Common myeloid progenitor, CD34-positive (primary cell): ENCODE measurements at regions not wholly inside any gene's neighbourhood (a gene's known extent, or its start where the extent isn't known, plus 50 kb on each side); places are given as distances from the start of the nearest gene placed in this dataset.

ENCODE experiments used
- CTCF ChIA-PET: fragments of 350-600 bp; sonication (Branson Sonifier 250); formaldehyde crosslinking; loops from one replicate; lab custom pipeline; 2021; ENCODE audit warnings: antibody characterized with exemption; lab: Charles Lee
- POLR2A ChIA-PET: fragments of 350-600 bp; sonication (Branson Sonifier 250); formaldehyde crosslinking; loops from one replicate; lab custom pipeline; 2021; ENCODE audit warnings: antibody characterized with exemption; lab: Charles Lee
- DNase-seq, 3 donors: peaks; one replicate each; pipeline versions ENCODE4 v3.0.0 to v3.0.0-alpha.2; 2013
- H3K27ac ChIP-seq, 2 experiments: 1 replicate in 1 of 2; 2 replicates in 1 of 2; pipeline ENCODE4 v1.7.0; 2013; ENCODE audit warnings: inconsistent platforms in 2 of 2, low read length in 2 of 2, mild to moderate bottlenecking in 2 of 2, low read depth in 1 of 2, moderate library complexity in 1 of 2; ENCODE audit not compliant: severe bottlenecking in 2 of 2, insufficient read depth in 1 of 2, poor library complexity in 1 of 2
- H3K27me3 ChIP-seq, 5 experiments: replicated peaks in 2 of 5; 1 replicate in 3 of 5; 2 replicates in 2 of 5; pipeline versions ENCODE4 v1.6.1 to v1.7.0; 2013; ENCODE audit warnings: low read length in 4 of 5, mild to moderate bottlenecking in 2 of 5, moderate library complexity in 2 of 5, inconsistent platforms in 1 of 5; ENCODE audit not compliant: insufficient read depth in 5 of 5, control insufficient read depth in 4 of 5
- H3K36me3 ChIP-seq, 4 experiments: 1 replicate in 2 of 4; 2 replicates in 2 of 4; pipeline versions ENCODE4 v1.6.1 to v1.7.0; 2013; ENCODE audit warnings: low read length in 3 of 4, control low read depth in 1 of 4, mild to moderate bottlenecking in 1 of 4; ENCODE audit not compliant: control insufficient read depth in 4 of 4, insufficient read depth in 4 of 4
- H3K4me1 ChIP-seq, 4 experiments: 1 replicate in 3 of 4; 2 replicates in 1 of 4; pipeline versions ENCODE4 v1.6.1 to v1.7.1; 2013; ENCODE audit warnings: low read length in 3 of 4, mild to moderate bottlenecking in 3 of 4, control low read depth in 1 of 4, inconsistent platforms in 1 of 4, moderate library complexity in 1 of 4; ENCODE audit not compliant: control insufficient read depth in 4 of 4, insufficient read depth in 4 of 4; ENCODE audit errors: control extremely low read depth in 1 of 4
- H3K4me3 ChIP-seq, 7 experiments: 1 replicate in 4 of 7; 2 replicates in 3 of 7; pipeline versions ENCODE4 v1.5.1 to v1.7.0; 2013; ENCODE audit warnings: mild to moderate bottlenecking in 7 of 7, low read length in 6 of 7, moderate library complexity in 6 of 7, inconsistent platforms in 2 of 7, low read depth in 2 of 7, control low read depth in 1 of 7; ENCODE audit not compliant: insufficient read depth in 4 of 7, control insufficient read depth in 1 of 7; ENCODE audit errors: extremely low read depth in 1 of 7
- H3K9me3 ChIP-seq, 5 experiments: 1 replicate in 4 of 5; 2 replicates in 1 of 5; pipeline versions ENCODE4 v1.6.1 to v1.7.1; 2013; ENCODE audit warnings: low read length in 4 of 5, mild to moderate bottlenecking in 2 of 5, inconsistent platforms in 1 of 5, low read depth in 1 of 5, moderate library complexity in 1 of 5; ENCODE audit not compliant: control insufficient read depth in 4 of 5, insufficient read depth in 2 of 5; ENCODE audit errors: control extremely low read depth in 1 of 5
- WGBS: methylation state at CpG from one replicate; pipeline ENCODE4 v1.1.5; 2013; ENCODE audit not compliant: insufficient coverage; 5-methylcytosine and 5-hydroxymethylcytosine counted together

DNA sequence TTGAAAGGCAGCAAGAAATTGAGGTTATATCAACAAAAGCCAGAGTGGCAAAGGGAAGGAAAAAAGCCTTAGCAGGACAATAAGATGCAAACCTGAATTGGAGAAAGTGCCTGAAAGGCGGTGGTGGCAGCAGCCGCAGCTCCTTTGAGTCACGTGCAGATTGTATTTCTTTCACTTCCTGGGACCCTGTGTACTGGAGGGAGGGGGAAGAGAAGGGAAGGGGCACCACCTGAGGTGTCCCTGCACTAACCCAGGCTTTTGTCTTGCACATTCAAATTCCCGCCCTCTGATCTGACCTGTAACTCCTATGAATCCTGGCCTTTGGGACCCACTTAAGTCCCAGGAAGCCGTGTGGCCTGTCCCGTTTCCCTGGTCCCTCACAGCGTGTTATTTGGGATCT is 326.1 kb upstream of the SKOR2 start:
- Histone ChIP-seq H3K36me3 (no peaks in the 10 kb centered on the region), H3K9me3 (no peaks in the 10 kb centered on the region), H3K27me3 (peaks cover 0 to 14% (median 7%) of the 10 kb centered on the region in 5 experiments), H3K4me3 (no peak overlapping the region), H3K27ac (no peak overlapping the region), H3K4me1 (no peaks in the 10 kb centered on the region)
- ChIA-PET POLR2A (no interaction called here), CTCF (no interaction called here)
- DNase-seq, result no peak
- 44% methylated on average over 6 of the region's 7 CpGs for WGBS

DNA sequence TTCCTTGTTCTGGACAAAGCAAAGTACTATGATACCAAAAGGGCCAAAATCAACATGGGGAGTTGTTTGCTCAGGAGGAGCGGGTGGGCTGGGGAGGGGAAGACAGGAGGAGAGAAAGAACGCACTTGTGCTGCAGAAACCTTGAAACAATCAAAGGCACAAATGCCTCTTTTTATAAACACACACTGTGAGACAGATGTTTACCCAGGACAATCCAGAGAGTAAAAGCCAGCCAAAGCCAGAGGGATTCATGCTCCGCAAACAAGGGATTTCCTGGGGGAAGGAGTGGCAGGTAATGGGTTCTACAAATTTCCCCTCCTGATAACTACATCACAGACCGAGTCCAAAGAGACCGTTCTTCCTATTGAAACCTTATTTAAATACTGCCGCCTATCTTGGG is 323.5 kb upstream of the SKOR2 start:
- Histone ChIP-seq H3K36me3 (no peaks in the 10 kb centered on the region), H3K4me1 (no peaks in the 10 kb centered on the region), H3K4me3 (no peak overlapping the region), H3K27me3 (peaks cover 0 to 15% (median 13%) of the 10 kb centered on the region in 5 experiments), H3K27ac (no peak overlapping the region), H3K9me3 (no peaks in the 10 kb centered on the region)
- POLR2A ChIA-PET, result no interaction called here
- CTCF ChIA-PET, result no interaction called here
- 70% methylated on average over 3 of the region's 6 CpGs for WGBS
- DNase-seq, result no peak

DNA sequence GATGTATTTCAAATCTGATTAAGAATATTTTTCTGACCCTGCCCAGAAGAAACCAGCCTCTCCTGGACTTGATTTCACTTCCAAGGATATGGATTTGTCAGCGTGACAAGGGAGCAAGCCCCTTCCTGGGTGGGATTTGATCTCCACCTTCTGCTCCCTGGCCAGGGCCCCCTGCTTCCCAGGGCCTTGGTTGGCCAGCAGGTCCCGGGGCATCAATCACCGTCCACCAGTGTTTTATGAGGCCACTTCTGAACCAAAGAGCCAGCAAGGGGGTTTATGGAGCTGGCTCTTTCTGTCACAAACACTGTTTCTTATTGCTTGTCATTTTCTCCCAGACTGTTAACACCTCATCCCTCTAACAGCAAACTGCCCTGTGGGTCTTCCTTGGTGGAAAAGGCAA is 320.5 kb upstream of the SKOR2 start:
- ChIA-PET POLR2A (no interaction called here), CTCF (no interaction called here)
- WGBS, result 59% methylated on average over 3 of the region's 3 CpGs
- H3K9me3 ChIP-seq, result no peaks in the 10 kb centered on the region
- peaks cover 0 to 12% (median 8%) of the 10 kb centered on the region in 5 experiments for H3K27me3 ChIP-seq
- no peaks in the 10 kb centered on the region for H3K4me1 ChIP-seq
- no peak for DNase-seq
- no peak overlapping the region for H3K27ac ChIP-seq
- no peak overlapping the region for H3K4me3 ChIP-seq
- no peaks in the 10 kb centered on the region for H3K36me3 ChIP-seq

DNA sequence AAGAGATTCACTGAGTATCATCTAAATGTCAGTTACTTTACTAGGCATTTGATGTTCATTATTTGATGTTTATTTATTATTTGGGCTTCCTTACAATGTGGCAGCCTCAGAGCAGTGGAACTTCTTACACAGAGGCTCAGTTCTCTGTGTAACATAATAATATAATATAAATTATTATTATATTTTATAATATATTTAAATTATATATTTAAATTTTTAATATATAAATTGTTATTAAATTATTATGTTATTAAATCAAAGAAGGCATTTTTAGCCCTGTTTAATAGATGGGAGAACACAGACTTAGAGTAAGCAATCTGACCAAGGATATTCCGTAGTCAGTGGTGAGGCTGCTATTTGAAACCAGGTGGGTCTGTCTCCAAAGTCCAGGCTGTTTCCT is 315.3 kb upstream of the SKOR2 start:
- CTCF ChIA-PET, result no interaction called here
- WGBS, result 100% methylated on average over 1 of the region's 1 CpG
- no peak for DNase-seq
- no peaks in the 10 kb centered on the region for H3K36me3 ChIP-seq
- no peak overlapping the region for H3K27ac ChIP-seq
- POLR2A ChIA-PET, result no interaction called here
- H3K4me3 ChIP-seq, result no peak overlapping the region
- H3K27me3 ChIP-seq, result peaks cover 0 to 10% (median 7%) of the 10 kb centered on the region in 5 experiments
- H3K4me1 ChIP-seq, result no peaks in the 10 kb centered on the region
- H3K9me3 ChIP-seq, result peaks cover 0 to 2% (median 0%) of the 10 kb centered on the region in 5 experiments

DNA sequence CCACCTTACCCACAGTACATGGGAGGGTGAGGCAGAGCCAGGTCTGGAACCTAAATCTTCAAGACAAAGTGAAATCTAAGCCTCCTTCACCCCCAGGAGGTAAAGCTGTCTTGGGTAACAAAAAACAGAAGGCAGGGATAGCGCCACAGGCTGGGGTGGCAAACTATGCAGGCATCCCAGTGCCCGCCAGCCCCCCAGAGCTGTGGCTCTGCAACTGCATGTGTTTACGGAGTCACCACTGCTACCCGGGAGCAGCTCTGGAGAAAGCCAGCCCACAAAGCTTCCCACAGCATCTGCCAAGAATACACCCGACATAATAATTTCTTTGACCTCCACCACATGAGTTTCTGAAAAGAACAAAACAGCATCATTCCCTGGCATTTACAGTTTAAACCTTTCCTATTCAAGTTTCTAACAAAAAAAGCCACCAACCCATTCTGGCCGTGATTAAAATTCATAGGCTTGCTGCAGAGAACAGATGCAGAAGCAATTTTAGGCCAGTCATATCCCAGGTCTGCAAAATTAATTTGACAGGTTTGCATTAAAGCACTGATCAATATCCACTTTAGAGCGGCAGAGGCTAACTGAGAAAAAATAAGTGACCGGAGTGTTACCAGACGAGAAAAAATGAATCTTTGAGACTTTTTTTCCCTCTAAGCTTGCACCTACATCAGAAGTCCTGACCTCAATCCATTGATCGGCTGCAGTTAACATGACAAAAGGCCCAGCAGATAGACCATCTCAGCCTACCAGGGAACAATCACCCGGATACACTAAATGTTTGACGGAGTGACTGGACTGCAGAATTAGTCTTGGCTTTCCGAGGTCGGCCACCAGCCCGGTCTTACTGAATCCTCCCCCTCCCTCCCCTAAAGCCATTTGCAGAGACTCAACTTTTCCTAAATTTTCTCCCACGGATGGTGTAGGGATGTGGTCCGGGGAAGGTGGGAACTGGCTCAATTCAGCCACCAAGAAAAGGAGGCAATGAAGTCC is 309.6 kb upstream of the SKOR2 start:
- ChIA-PET CTCF (no interaction called here), POLR2A (no interaction called here)
- H3K4me3 ChIP-seq, result no peak overlapping the region
- WGBS, result 55% methylated on average over 11 of the region's 17 CpGs
- H3K36me3 ChIP-seq, result no peaks in the 10 kb centered on the region
- H3K27ac ChIP-seq, result no peak overlapping the region
- no peak for DNase-seq
- H3K27me3 ChIP-seq, result peaks cover 2 to 36% (median 10%) of the 10 kb centered on the region in 5 experiments
- H3K9me3 ChIP-seq, result peaks cover 0 to 2% (median 0%) of the 10 kb centered on the region in 5 experiments
- no peaks in the 10 kb centered on the region for H3K4me1 ChIP-seq

DNA sequence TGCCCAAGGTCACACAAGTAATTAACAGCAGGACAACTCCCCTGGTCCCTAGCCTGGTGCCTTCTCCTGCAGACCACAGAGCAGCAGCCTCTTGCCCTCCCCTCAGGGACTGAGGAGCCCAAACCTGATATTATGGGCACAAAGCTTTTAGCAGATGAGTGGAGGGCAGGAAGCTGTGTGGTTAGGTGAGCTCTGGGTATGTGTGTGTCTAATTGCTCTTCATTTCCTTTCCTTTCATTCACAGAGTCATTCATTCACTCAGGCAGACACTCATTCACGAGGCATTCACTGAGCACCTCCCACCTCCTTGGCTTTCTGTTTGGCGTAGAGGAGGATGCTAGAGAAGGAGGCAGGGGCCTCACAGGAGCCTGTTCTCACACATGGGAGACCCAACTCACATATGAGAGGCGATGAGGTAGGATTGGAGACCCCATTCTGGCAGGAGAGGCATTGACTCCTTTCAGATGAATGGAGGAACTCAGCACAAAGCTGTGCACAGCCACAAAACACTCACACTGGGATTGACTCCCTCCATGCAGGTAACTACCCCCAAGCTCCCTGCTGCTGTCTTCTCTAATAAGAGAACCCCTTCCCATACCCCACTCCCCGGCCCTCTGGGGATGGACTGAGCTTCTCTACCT is 306.8 kb upstream of the SKOR2 start:
- no peak for DNase-seq
- H3K36me3 ChIP-seq, result no peaks in the 10 kb centered on the region
- WGBS, result 57% methylated on average over 4 of the region's 4 CpGs
- peaks cover 0 to 2% (median 0%) of the 10 kb centered on the region in 5 experiments for H3K9me3 ChIP-seq
- H3K27me3 ChIP-seq, result peaks cover 2 to 36% (median 10%) of the 10 kb centered on the region in 5 experiments
- H3K27ac ChIP-seq, result no peak overlapping the region
- CTCF ChIA-PET, result no interaction called here
- no peak overlapping the region for H3K4me3 ChIP-seq
- H3K4me1 ChIP-seq, result no peaks in the 10 kb centered on the region
- POLR2A ChIA-PET, result no interaction called here

DNA sequence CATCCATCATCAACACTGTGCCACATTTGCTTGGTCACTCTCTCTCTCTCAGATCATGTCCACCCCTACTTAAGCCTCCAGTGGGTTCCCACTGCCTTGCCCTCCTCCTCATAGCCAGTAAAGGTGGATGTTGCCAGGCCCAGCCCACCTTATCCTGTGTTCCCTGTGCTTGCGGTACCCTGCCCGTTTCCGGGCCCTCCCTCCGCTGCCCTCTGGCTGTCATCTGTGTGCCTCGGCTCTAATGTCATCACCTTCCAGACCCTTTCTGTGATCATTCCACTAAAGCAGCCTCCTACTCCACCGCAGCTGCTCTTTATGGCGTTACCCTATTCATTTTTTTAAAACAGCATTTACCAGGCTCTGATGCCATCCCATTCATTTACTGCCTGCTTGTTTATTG is 305.7 kb upstream of the SKOR2 start:
- Histone ChIP-seq H3K27ac (no peak overlapping the region), H3K4me1 (no peaks in the 10 kb centered on the region), H3K9me3 (no peaks in the 10 kb centered on the region), H3K36me3 (no peaks in the 10 kb centered on the region), H3K4me3 (no peak overlapping the region), H3K27me3 (peaks cover 2 to 31% (median 10%) of the 10 kb centered on the region in 5 experiments)
- ChIA-PET POLR2A (no interaction called here), CTCF (no interaction called here)
- no peak for DNase-seq
- WGBS, result 77% methylated on average over 7 of the region's 7 CpGs
